HUDEP-2 (cell line): ENCODE measurements at regions not wholly inside any gene's neighbourhood (a gene's known extent, or its start where the extent isn't known, plus 50 kb on each side); places are given as distances from the start of the nearest gene placed in this dataset.

Source experiments
- DNase-seq, 76 experiments: peaks; one replicate each; lab custom pipeline; 2025; ENCODE audit not compliant: unreplicated experiment in 76 of 76; lab: John Stamatoyannopoulos, UW

GRCh38 chr1:119298687-119299303 lies 69.8 kb upstream of the HAO2 start:
- DNase-seq = no peak

- DNase-seq = no peak
Observed at GRCh38 chr1:119302011-119302410, 66.6 kb upstream of the HAO2 start.

GRCh38 chr1:119308130-119308700 lies 60.4 kb upstream of the HAO2 start:
- no peak for DNase-seq

- DNase-seq = no peak
Observed at GRCh38 chr1:119308806-119309205, 59.8 kb upstream of the HAO2 start.

- no peak for DNase-seq
Observed at GRCh38 chr1:119310301-119310700, 58.3 kb upstream of the HAO2 start.

GRCh38 chr1:119312500-119312899 lies 56.1 kb upstream of the HAO2 start:
- no peak for DNase-seq

- DNase-seq = no peak
Observed at GRCh38 chr1:119314001-119314796, 54.4 kb upstream of the HAO2 start.

- DNase-seq = peak in 1 of 76 experiments; percentile 2
Observed at GRCh38 chr1:119316870-119317416, 51.6 kb upstream of the HAO2 start.

GRCh38 chr1:119318466-119319309 lies 49.9 kb upstream of the HAO2 start:
- DNase-seq = no peak
